Fibroblast of skin of back (primary cell): ENCODE measurements at regions not wholly inside any gene's neighbourhood (a gene's known extent, or its start where the extent isn't known, plus 50 kb on each side); places are given as distances from the start of the nearest gene placed in this dataset.
"Not testable (repeated sequence)": the region's sequence is repeated elsewhere in the genome, so short reads cannot be mapped to it uniquely, and the experiment has no call there.

Experiments used
- DNase-seq: peaks from one replicate; pipeline ENCODE4 v3.0.0-alpha.2; 2013

GRCh38 chrX:1779626-1780025 lies 164.8 kb downstream of the ASMT start:
- no peak for DNase-seq

- no peak for DNase-seq
These were observed 166.9 kb downstream of the ASMT start for GRCh38 chrX:1781766-1782165.

GRCh38 chrX:1784773-1785172 lies 169.9 kb downstream of the ASMT start:
- DNase-seq, result no peak

GRCh38 chrX:1788300-1788911 lies 173.5 kb downstream of the ASMT start:
- DNase-seq, result no peak

GRCh38 chrX:1792636-1793035 lies 177.8 kb downstream of the ASMT start:
- no peak for DNase-seq

- DNase-seq, result no peak
These were observed 179.7 kb downstream of the ASMT start for GRCh38 chrX:1794586-1794985.

GRCh38 chrX:1802912-1803311 lies 188.1 kb downstream of the ASMT start:
- DNase-seq, result no peak

GRCh38 chrX:1803741-1804140 lies 188.9 kb downstream of the ASMT start:
- no peak for DNase-seq

GRCh38 chrX:1807301-1807731 lies 192.5 kb downstream of the ASMT start:
- DNase-seq, result peak; percentile 20

- DNase-seq, result no peak
These were observed 194.7 kb downstream of the ASMT start for GRCh38 chrX:1809581-1809980.

- DNase-seq, result no peak
These were observed 198.9 kb downstream of the ASMT start for GRCh38 chrX:1813809-1814208.

GRCh38 chrX:1815456-1816175 lies 200.8 kb downstream of the ASMT start:
- DNase-seq, result no peak

GRCh38 chrX:1816387-1816982 lies 201.6 kb downstream of the ASMT start:
- DNase-seq, result not testable (repeated sequence)

GRCh38 chrX:1821846-1822245 lies 207.0 kb downstream of the ASMT start:
- DNase-seq, result no peak

- DNase-seq, result no peak
These were observed 210.0 kb downstream of the ASMT start for GRCh38 chrX:1824855-1825254.

- DNase-seq, result no peak
These were observed 218.9 kb downstream of the ASMT start for GRCh38 chrX:1833656-1834360.

- no peak for DNase-seq
These were observed 220.2 kb downstream of the ASMT start for GRCh38 chrX:1835056-1835455.

GRCh38 chrX:1836683-1837082 lies 221.8 kb downstream of the ASMT start:
- no peak for DNase-seq

- DNase-seq, result no peak
These were observed 226.9 kb downstream of the ASMT start for GRCh38 chrX:1841746-1842145.

- not testable (repeated sequence) for DNase-seq
These were observed 232.1 kb downstream of the ASMT start for GRCh38 chrX:1847000-1847399.

GRCh38 chrX:1847790-1848189 lies 232.9 kb downstream of the ASMT start:
- DNase-seq, result not testable (repeated sequence)

GRCh38 chrX:1851527-1851926 lies 236.7 kb downstream of the ASMT start:
- no peak for DNase-seq

- DNase-seq, result no peak
These were observed 237.2 kb downstream of the ASMT start for GRCh38 chrX:1852082-1852481.
